H9 (cell line): ENCODE measurements at regions not wholly inside any gene's neighbourhood (a gene's known extent, or its start where the extent isn't known, plus 50 kb on each side); places are given as distances from the start of the nearest gene placed in this dataset.
"Not testable (repeated sequence)": the region's sequence is repeated elsewhere in the genome, so short reads cannot be mapped to it uniquely, and the experiment has no call there.

Experiments
- DNase-seq: peaks from one replicate; pipeline ENCODE4 v3.0.0-alpha.2; 2017
- H2AFZ ChIP-seq: one replicate; pipeline ENCODE4 v1.6.1; 2013; ENCODE audit warnings: mild to moderate bottlenecking, low read length, control low read depth, moderate library complexity
- H2AK5ac ChIP-seq: 2 replicates; pipeline ENCODE4 v1.6.1; 2013; ENCODE audit warnings: low read length, control low read depth, mixed read lengths; ENCODE audit not compliant: insufficient read length
- H2BK120ac ChIP-seq: one replicate; pipeline ENCODE4 v1.6.1; 2013; ENCODE audit warnings: low read depth, mild to moderate bottlenecking, low read length, control low read depth, inconsistent platforms; ENCODE audit not compliant: poor library complexity, severe bottlenecking
- H2BK12ac ChIP-seq: 2 replicates; pipeline ENCODE4 v1.6.1; 2013; ENCODE audit warnings: low read length, control low read depth, mixed read lengths, low read depth; ENCODE audit not compliant: insufficient read length
- H2BK15ac ChIP-seq: 2 replicates; pipeline ENCODE4 v1.6.1; 2013; ENCODE audit warnings: low read depth, low read length, control low read depth
- H2BK20ac ChIP-seq: one replicate; pipeline ENCODE4 v1.6.1; 2013; ENCODE audit warnings: low read depth, mild to moderate bottlenecking, low read length, control low read depth, inconsistent platforms; ENCODE audit not compliant: poor library complexity, severe bottlenecking
- H2BK5ac ChIP-seq: 2 replicates; pipeline ENCODE4 v1.6.1; 2013; ENCODE audit warnings: low read length, control low read depth, mixed read lengths; ENCODE audit not compliant: insufficient read length
- H3K14ac ChIP-seq: 2 replicates; pipeline ENCODE4 v1.6.1; 2013; ENCODE audit warnings: low read length, control low read depth; ENCODE audit not compliant: insufficient read depth
- H3K18ac ChIP-seq: 2 replicates; pipeline ENCODE4 v1.6.1; 2013; ENCODE audit warnings: low read depth, mild to moderate bottlenecking, mixed read lengths, low read length, control low read depth; ENCODE audit not compliant: insufficient read length
- H3K23ac ChIP-seq: 2 replicates; pipeline ENCODE4 v1.6.1; 2013; ENCODE audit warnings: low read length, control low read depth, mixed read lengths, low read depth; ENCODE audit not compliant: insufficient read length
- H3K23me2 ChIP-seq: 2 replicates; pipeline ENCODE4 v1.6.1; 2013; ENCODE audit warnings: low read depth, mild to moderate bottlenecking, mixed read lengths, low read length, control low read depth; ENCODE audit not compliant: insufficient read length, poor library complexity, severe bottlenecking
- H3K27ac ChIP-seq: 2 replicates; pipeline ENCODE4 v1.5.1; 2013; ENCODE audit warnings: low read length, control low read depth, mixed read lengths, low read depth; ENCODE audit not compliant: insufficient read length
- H3K27me3 ChIP-seq: 2 replicates; pipeline ENCODE4 v1.6.1; 2013; ENCODE audit warnings: low read length, control low read depth, inconsistent platforms; ENCODE audit not compliant: insufficient read depth
- H3K4ac ChIP-seq: 2 replicates; pipeline ENCODE4 v1.6.1; 2013; ENCODE audit warnings: low read depth, mild to moderate bottlenecking, control low read depth, inconsistent platforms, low read length, moderate library complexity
- H3K4me1 ChIP-seq: 2 replicates; pipeline ENCODE4 v1.6.1; 2013; ENCODE audit warnings: low read length, control low read depth, inconsistent platforms; ENCODE audit not compliant: insufficient read depth
- H3K4me2 ChIP-seq: 2 replicates; pipeline ENCODE4 v1.6.1; 2013; ENCODE audit warnings: low read length, control low read depth, mixed read lengths; ENCODE audit not compliant: insufficient read length, insufficient read depth
- H3K56ac ChIP-seq: 2 replicates; pipeline ENCODE4 v1.6.1; 2013; ENCODE audit warnings: low read depth, mild to moderate bottlenecking, mixed read lengths, low read length, control low read depth; ENCODE audit not compliant: insufficient read length
- H3K79me1 ChIP-seq: 2 replicates; pipeline ENCODE4 v1.6.1; 2013; ENCODE audit warnings: low read depth, mild to moderate bottlenecking, moderate library complexity, low read length, control low read depth, inconsistent platforms; ENCODE audit not compliant: insufficient read depth, poor library complexity, severe bottlenecking
- H3K79me2 ChIP-seq: 2 replicates; pipeline ENCODE4 v1.6.1; 2013; ENCODE audit warnings: low read length, control low read depth, inconsistent platforms; ENCODE audit not compliant: insufficient read depth
- H3K9ac ChIP-seq: 2 replicates; pipeline ENCODE4 v1.6.1; 2013; ENCODE audit warnings: low read length, control low read depth, mixed read lengths; ENCODE audit not compliant: insufficient read length; ENCODE audit errors: extremely low read depth
- H3K9me3 ChIP-seq: one replicate; pipeline ENCODE4 v1.6.1; 2013; ENCODE audit warnings: low read depth, low read length, inconsistent platforms; ENCODE audit not compliant: control insufficient read depth
- H3T11ph ChIP-seq: one replicate; pipeline ENCODE4 v1.6.1; 2013; ENCODE audit warnings: mild to moderate bottlenecking, low read length, control low read depth, inconsistent platforms
- H4K20me1 ChIP-seq: one replicate; pipeline ENCODE4 v1.6.1; 2013; ENCODE audit not compliant: control insufficient read depth, insufficient read length, insufficient read depth
- H4K5ac ChIP-seq: 2 replicates; pipeline ENCODE4 v1.6.1; 2013; ENCODE audit warnings: low read depth, mild to moderate bottlenecking, mixed read lengths, low read length, control low read depth; ENCODE audit not compliant: insufficient read length
- H4K8ac ChIP-seq: replicated peaks from 2 replicates; pipeline ENCODE4 v1.6.1; 2013; ENCODE audit warnings: low read length, control low read depth, mixed read lengths, low read depth; ENCODE audit not compliant: insufficient read length
- H4K91ac ChIP-seq: 2 replicates; pipeline ENCODE4 v1.6.1; 2013; ENCODE audit warnings: low read depth, mild to moderate bottlenecking, moderate library complexity, mixed read lengths, low read length, control low read depth; ENCODE audit not compliant: insufficient read length
- H3K27ac Mint-ChIP-seq, 3 experiments: 2 replicates in 2 of 3; 3 replicates in 1 of 3; pipeline ENCODE4 v1.8.0; 2020 to 2021; ENCODE audit warnings: mixed read lengths in 3 of 3, mild to moderate bottlenecking in 1 of 3, moderate library complexity in 1 of 3
- H3K27me3 Mint-ChIP-seq: 2 replicates; pipeline ENCODE4 v1.8.0; 2021; ENCODE audit warnings: low read depth, mild to moderate bottlenecking, moderate library complexity, mixed read lengths
- H3K36me3 Mint-ChIP-seq, 3 experiments: 2 replicates in 2 of 3; 3 replicates in 1 of 3; pipeline ENCODE4 v1.8.0; 2020 to 2021; ENCODE audit warnings: low read depth in 3 of 3, mixed read lengths in 3 of 3; ENCODE audit not compliant: insufficient read depth in 1 of 3
- H3K4me1 Mint-ChIP-seq, 2 experiments: 2 replicates each; pipeline ENCODE4 v1.8.0; 2020; ENCODE audit warnings: mixed read lengths in 2 of 2
- H3K4me3 Mint-ChIP-seq, 2 experiments: 2 replicates in 1 of 2; 3 replicates in 1 of 2; pipeline ENCODE4 v1.8.0; 2020 to 2021; ENCODE audit warnings: mild to moderate bottlenecking in 2 of 2, mixed read lengths in 2 of 2, moderate library complexity in 1 of 2
- H3K9me3 Mint-ChIP-seq, 2 experiments: 2 replicates in 1 of 2; 3 replicates in 1 of 2; pipeline ENCODE4 v1.8.0; 2020; ENCODE audit warnings: mild to moderate bottlenecking in 2 of 2, mixed read lengths in 2 of 2, moderate library complexity in 1 of 2
- CTCF ChIP-seq: fragments of 200-600 bp; sonication (generic); conservative IDR thresholded peaks from 3 replicates; pipeline ENCODE4 v1.8.0; 2021; ENCODE audit warnings: antibody characterized with exemption, mild to moderate bottlenecking
- WGBS: extraction: QIAGEN DNeasy Blood & Tissue Kit; methylation state at CpG from one replicate; pipeline ENCODE4 v1.1.7; 2013; ENCODE audit warnings: missing lambda C conversion rate, low lambda C conversion rate, mixed read lengths; ENCODE audit not compliant: insufficient read length; ENCODE audit errors: extremely low coverage; 5-methylcytosine and 5-hydroxymethylcytosine counted together

GRCh38 chrX:112391313-112391712 is 288.4 kb downstream of the LHFPL1 start:
- Histone ChIP-seq H4K20me1 (no peaks in the 10 kb centered on the region), H3K9me3 (no peaks in the 10 kb centered on the region), H3K23me2 (no peaks in the 10 kb centered on the region), H2BK12ac (no peak overlapping the region), H3T11ph (no peak overlapping the region), H3K79me2 (no peaks in the 10 kb centered on the region), H2BK15ac (no peak overlapping the region), H3K18ac (no peak overlapping the region), H2AK5ac (no peak overlapping the region), H4K91ac (no peak overlapping the region), H3K56ac (no peak overlapping the region), H2BK5ac (no peak overlapping the region), H3K4ac (no peak overlapping the region), H3K9ac (no peak overlapping the region), H3K23ac (no peak overlapping the region), H2BK20ac (no peak overlapping the region), H3K14ac (no peak overlapping the region), H3K4me1 (no peaks in the 10 kb centered on the region), H2BK120ac (no peak overlapping the region), H4K5ac (no peak overlapping the region), H4K8ac (no peak overlapping the region), H3K27me3 (no peaks in the 10 kb centered on the region), H3K4me2 (no peak overlapping the region), H3K27ac (no peak overlapping the region), H2AFZ (no peak overlapping the region), H3K79me1 (no peaks in the 10 kb centered on the region)
- no peaks in the 10 kb centered on the region; a peak in 1 of 7 replicates for H3K36me3 Mint-ChIP-seq
- H3K9me3 Mint-ChIP-seq: no peaks in the 10 kb centered on the region; a peak in 1 of 5 replicates
- no peak for DNase-seq
- TF ChIP-seq CTCF: no peak
- H3K27me3 Mint-ChIP-seq: no peaks in the 10 kb centered on the region
- H3K27ac Mint-ChIP-seq: no peak overlapping the region; a peak in 1 of 7 replicates
- no CpG with 5 or more reads among the region's 3 CpGs for WGBS
- no peaks in the 10 kb centered on the region for H3K4me1 Mint-ChIP-seq
- H3K4me3 Mint-ChIP-seq: no peak overlapping the region

- not testable (repeated sequence) for H2BK5ac ChIP-seq, H3K79me1 ChIP-seq, H3K14ac ChIP-seq, H4K5ac ChIP-seq, H4K20me1 ChIP-seq, H3K4ac ChIP-seq, H3K27ac ChIP-seq, H2BK20ac ChIP-seq, H3K27ac Mint-ChIP-seq, H2AFZ ChIP-seq, H3K36me3 Mint-ChIP-seq, H4K91ac ChIP-seq, H3K56ac ChIP-seq, H3K4me1 ChIP-seq, H2BK12ac ChIP-seq, H3K23ac ChIP-seq, H3K79me2 ChIP-seq, H3K27me3 Mint-ChIP-seq, H3K27me3 ChIP-seq, H3K23me2 ChIP-seq, DNase-seq, H3K9ac ChIP-seq, H3K4me3 Mint-ChIP-seq, H2BK15ac ChIP-seq, H2AK5ac ChIP-seq, H3K9me3 ChIP-seq, H3T11ph ChIP-seq, H3K4me2 ChIP-seq, H2BK120ac ChIP-seq, H4K8ac ChIP-seq, H3K18ac ChIP-seq, H3K9me3 Mint-ChIP-seq
- WGBS: no CpG with 5 or more reads among the region's 8 CpGs
- peaks cover 8 to 11% of the 10 kb centered on the region in 2 experiments; a peak in 3 of 4 replicates for H3K4me1 Mint-ChIP-seq
These were observed 298.0 kb downstream of the LHFPL1 start for GRCh38 chrX:112381649-112382298.
